H9 (cell line): ENCODE measurements at regions not wholly inside any gene's neighbourhood (a gene's known extent, or its start where the extent isn't known, plus 50 kb on each side); places are given as distances from the start of the nearest gene placed in this dataset.

Source experiments
- DNase-seq: peaks from one replicate; pipeline ENCODE4 v3.0.0-alpha.2; 2017
- H2AFZ ChIP-seq: one replicate; pipeline ENCODE4 v1.6.1; 2013; ENCODE audit warnings: mild to moderate bottlenecking, low read length, control low read depth, moderate library complexity
- H2AK5ac ChIP-seq: 2 replicates; pipeline ENCODE4 v1.6.1; 2013; ENCODE audit warnings: low read length, control low read depth, mixed read lengths; ENCODE audit not compliant: insufficient read length
- H2BK120ac ChIP-seq: one replicate; pipeline ENCODE4 v1.6.1; 2013; ENCODE audit warnings: low read depth, mild to moderate bottlenecking, low read length, control low read depth, inconsistent platforms; ENCODE audit not compliant: poor library complexity, severe bottlenecking
- H2BK12ac ChIP-seq: 2 replicates; pipeline ENCODE4 v1.6.1; 2013; ENCODE audit warnings: low read length, control low read depth, mixed read lengths, low read depth; ENCODE audit not compliant: insufficient read length
- H2BK15ac ChIP-seq: 2 replicates; pipeline ENCODE4 v1.6.1; 2013; ENCODE audit warnings: low read depth, low read length, control low read depth
- H2BK20ac ChIP-seq: one replicate; pipeline ENCODE4 v1.6.1; 2013; ENCODE audit warnings: low read depth, mild to moderate bottlenecking, low read length, control low read depth, inconsistent platforms; ENCODE audit not compliant: poor library complexity, severe bottlenecking
- H2BK5ac ChIP-seq: 2 replicates; pipeline ENCODE4 v1.6.1; 2013; ENCODE audit warnings: low read length, control low read depth, mixed read lengths; ENCODE audit not compliant: insufficient read length
- H3K14ac ChIP-seq: 2 replicates; pipeline ENCODE4 v1.6.1; 2013; ENCODE audit warnings: low read length, control low read depth; ENCODE audit not compliant: insufficient read depth
- H3K18ac ChIP-seq: 2 replicates; pipeline ENCODE4 v1.6.1; 2013; ENCODE audit warnings: low read depth, mild to moderate bottlenecking, mixed read lengths, low read length, control low read depth; ENCODE audit not compliant: insufficient read length
- H3K23ac ChIP-seq: 2 replicates; pipeline ENCODE4 v1.6.1; 2013; ENCODE audit warnings: low read length, control low read depth, mixed read lengths, low read depth; ENCODE audit not compliant: insufficient read length
- H3K23me2 ChIP-seq: 2 replicates; pipeline ENCODE4 v1.6.1; 2013; ENCODE audit warnings: low read depth, mild to moderate bottlenecking, mixed read lengths, low read length, control low read depth; ENCODE audit not compliant: insufficient read length, poor library complexity, severe bottlenecking
- H3K27ac ChIP-seq: 2 replicates; pipeline ENCODE4 v1.5.1; 2013; ENCODE audit warnings: low read length, control low read depth, mixed read lengths, low read depth; ENCODE audit not compliant: insufficient read length
- H3K27me3 ChIP-seq: 2 replicates; pipeline ENCODE4 v1.6.1; 2013; ENCODE audit warnings: low read length, control low read depth, inconsistent platforms; ENCODE audit not compliant: insufficient read depth
- H3K4ac ChIP-seq: 2 replicates; pipeline ENCODE4 v1.6.1; 2013; ENCODE audit warnings: low read depth, mild to moderate bottlenecking, control low read depth, inconsistent platforms, low read length, moderate library complexity
- H3K4me1 ChIP-seq: 2 replicates; pipeline ENCODE4 v1.6.1; 2013; ENCODE audit warnings: low read length, control low read depth, inconsistent platforms; ENCODE audit not compliant: insufficient read depth
- H3K4me2 ChIP-seq: 2 replicates; pipeline ENCODE4 v1.6.1; 2013; ENCODE audit warnings: low read length, control low read depth, mixed read lengths; ENCODE audit not compliant: insufficient read length, insufficient read depth
- H3K56ac ChIP-seq: 2 replicates; pipeline ENCODE4 v1.6.1; 2013; ENCODE audit warnings: low read depth, mild to moderate bottlenecking, mixed read lengths, low read length, control low read depth; ENCODE audit not compliant: insufficient read length
- H3K79me1 ChIP-seq: 2 replicates; pipeline ENCODE4 v1.6.1; 2013; ENCODE audit warnings: low read depth, mild to moderate bottlenecking, moderate library complexity, low read length, control low read depth, inconsistent platforms; ENCODE audit not compliant: insufficient read depth, poor library complexity, severe bottlenecking
- H3K79me2 ChIP-seq: 2 replicates; pipeline ENCODE4 v1.6.1; 2013; ENCODE audit warnings: low read length, control low read depth, inconsistent platforms; ENCODE audit not compliant: insufficient read depth
- H3K9ac ChIP-seq: 2 replicates; pipeline ENCODE4 v1.6.1; 2013; ENCODE audit warnings: low read length, control low read depth, mixed read lengths; ENCODE audit not compliant: insufficient read length; ENCODE audit errors: extremely low read depth
- H3K9me3 ChIP-seq: one replicate; pipeline ENCODE4 v1.6.1; 2013; ENCODE audit warnings: low read depth, low read length, inconsistent platforms; ENCODE audit not compliant: control insufficient read depth
- H3T11ph ChIP-seq: one replicate; pipeline ENCODE4 v1.6.1; 2013; ENCODE audit warnings: mild to moderate bottlenecking, low read length, control low read depth, inconsistent platforms
- H4K20me1 ChIP-seq: one replicate; pipeline ENCODE4 v1.6.1; 2013; ENCODE audit not compliant: control insufficient read depth, insufficient read length, insufficient read depth
- H4K5ac ChIP-seq: 2 replicates; pipeline ENCODE4 v1.6.1; 2013; ENCODE audit warnings: low read depth, mild to moderate bottlenecking, mixed read lengths, low read length, control low read depth; ENCODE audit not compliant: insufficient read length
- H4K8ac ChIP-seq: replicated peaks from 2 replicates; pipeline ENCODE4 v1.6.1; 2013; ENCODE audit warnings: low read length, control low read depth, mixed read lengths, low read depth; ENCODE audit not compliant: insufficient read length
- H4K91ac ChIP-seq: 2 replicates; pipeline ENCODE4 v1.6.1; 2013; ENCODE audit warnings: low read depth, mild to moderate bottlenecking, moderate library complexity, mixed read lengths, low read length, control low read depth; ENCODE audit not compliant: insufficient read length
- H3K27ac Mint-ChIP-seq, 3 experiments: 2 replicates in 2 of 3; 3 replicates in 1 of 3; pipeline ENCODE4 v1.8.0; 2020 to 2021; ENCODE audit warnings: mixed read lengths in 3 of 3, mild to moderate bottlenecking in 1 of 3, moderate library complexity in 1 of 3
- H3K27me3 Mint-ChIP-seq: 2 replicates; pipeline ENCODE4 v1.8.0; 2021; ENCODE audit warnings: low read depth, mild to moderate bottlenecking, moderate library complexity, mixed read lengths
- H3K36me3 Mint-ChIP-seq, 3 experiments: 2 replicates in 2 of 3; 3 replicates in 1 of 3; pipeline ENCODE4 v1.8.0; 2020 to 2021; ENCODE audit warnings: low read depth in 3 of 3, mixed read lengths in 3 of 3; ENCODE audit not compliant: insufficient read depth in 1 of 3
- H3K4me1 Mint-ChIP-seq, 2 experiments: 2 replicates each; pipeline ENCODE4 v1.8.0; 2020; ENCODE audit warnings: mixed read lengths in 2 of 2
- H3K4me3 Mint-ChIP-seq, 2 experiments: 2 replicates in 1 of 2; 3 replicates in 1 of 2; pipeline ENCODE4 v1.8.0; 2020 to 2021; ENCODE audit warnings: mild to moderate bottlenecking in 2 of 2, mixed read lengths in 2 of 2, moderate library complexity in 1 of 2
- H3K9me3 Mint-ChIP-seq, 2 experiments: 2 replicates in 1 of 2; 3 replicates in 1 of 2; pipeline ENCODE4 v1.8.0; 2020; ENCODE audit warnings: mild to moderate bottlenecking in 2 of 2, mixed read lengths in 2 of 2, moderate library complexity in 1 of 2
- WGBS: extraction: QIAGEN DNeasy Blood & Tissue Kit; methylation state at CpG from one replicate; pipeline ENCODE4 v1.1.7; 2013; ENCODE audit warnings: missing lambda C conversion rate, low lambda C conversion rate, mixed read lengths; ENCODE audit not compliant: insufficient read length; ENCODE audit errors: extremely low coverage; 5-methylcytosine and 5-hydroxymethylcytosine counted together
- TF ChIP-seq, protein P1 (sequence below): fragments of 200-600 bp; sonication (generic); conservative IDR thresholded peaks from 3 replicates; pipeline ENCODE4 v1.8.0; 2021; ENCODE audit warnings: antibody characterized with exemption, mild to moderate bottlenecking

DNA sequence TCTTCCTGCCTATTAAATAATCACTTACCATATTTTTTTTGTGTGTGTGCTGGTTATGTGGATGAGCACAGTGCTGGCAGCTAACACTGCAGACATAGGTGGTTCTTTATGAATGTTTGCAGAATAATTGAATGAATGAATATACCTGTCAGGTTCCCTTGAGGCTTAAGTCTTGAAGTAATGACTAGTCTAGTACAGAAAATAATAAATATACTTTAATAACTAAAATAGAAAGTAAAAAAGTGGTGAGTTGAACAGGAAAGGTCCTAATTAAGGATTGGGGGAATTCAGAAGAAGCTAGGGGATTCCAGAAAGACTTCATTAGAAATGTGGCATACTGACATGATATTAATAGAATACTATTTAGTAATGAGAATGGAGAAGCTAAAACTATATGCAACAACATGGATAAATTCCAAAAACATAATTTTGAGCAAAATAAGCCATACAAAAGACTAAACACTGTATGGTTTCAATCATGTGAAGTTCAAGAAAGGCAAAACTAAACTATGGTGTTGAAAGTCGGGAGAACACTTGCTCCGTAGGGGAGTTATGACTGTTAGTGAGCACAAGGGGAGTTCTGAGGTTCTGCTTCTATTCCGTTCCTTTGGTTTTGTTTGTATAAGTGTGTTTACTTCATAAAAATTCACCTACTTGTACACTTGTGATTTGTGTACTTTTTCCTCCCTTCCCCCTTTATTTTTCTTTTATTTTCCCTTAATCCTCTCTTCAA lies 464.6 kb downstream of the MTX2 start:
- TF ChIP-seq, protein P1, sequence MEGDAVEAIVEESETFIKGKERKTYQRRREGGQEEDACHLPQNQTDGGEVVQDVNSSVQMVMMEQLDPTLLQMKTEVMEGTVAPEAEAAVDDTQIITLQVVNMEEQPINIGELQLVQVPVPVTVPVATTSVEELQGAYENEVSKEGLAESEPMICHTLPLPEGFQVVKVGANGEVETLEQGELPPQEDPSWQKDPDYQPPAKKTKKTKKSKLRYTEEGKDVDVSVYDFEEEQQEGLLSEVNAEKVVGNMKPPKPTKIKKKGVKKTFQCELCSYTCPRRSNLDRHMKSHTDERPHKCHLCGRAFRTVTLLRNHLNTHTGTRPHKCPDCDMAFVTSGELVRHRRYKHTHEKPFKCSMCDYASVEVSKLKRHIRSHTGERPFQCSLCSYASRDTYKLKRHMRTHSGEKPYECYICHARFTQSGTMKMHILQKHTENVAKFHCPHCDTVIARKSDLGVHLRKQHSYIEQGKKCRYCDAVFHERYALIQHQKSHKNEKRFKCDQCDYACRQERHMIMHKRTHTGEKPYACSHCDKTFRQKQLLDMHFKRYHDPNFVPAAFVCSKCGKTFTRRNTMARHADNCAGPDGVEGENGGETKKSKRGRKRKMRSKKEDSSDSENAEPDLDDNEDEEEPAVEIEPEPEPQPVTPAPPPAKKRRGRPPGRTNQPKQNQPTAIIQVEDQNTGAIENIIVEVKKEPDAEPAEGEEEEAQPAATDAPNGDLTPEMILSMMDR: no peak

More for the DNA sequence above, 464.6 kb downstream of the MTX2 start:
- no peak overlapping the region for H2BK15ac ChIP-seq
- H4K8ac ChIP-seq: no peak overlapping the region
- Mint-ChIP-seq H3K9me3 (no peaks in the 10 kb centered on the region), H3K36me3 (no peaks in the 10 kb centered on the region), H3K4me3 (no peak overlapping the region), H3K27me3 (no peaks in the 10 kb centered on the region), H3K4me1 (no peaks in the 10 kb centered on the region), H3K27ac (no peak overlapping the region)
- H3K4ac ChIP-seq: no peak overlapping the region
- H2AFZ ChIP-seq: no peak overlapping the region
- no peak overlapping the region for H3K4me2 ChIP-seq
- no peaks in the 10 kb centered on the region for H3K23me2 ChIP-seq
- H3K14ac ChIP-seq: no peak overlapping the region
- H4K20me1 ChIP-seq: no peaks in the 10 kb centered on the region
- no peak overlapping the region for H3K56ac ChIP-seq
- no peak overlapping the region for H2BK120ac ChIP-seq
- no peak for DNase-seq
- no peaks in the 10 kb centered on the region for H3K27me3 ChIP-seq
- H2BK20ac ChIP-seq: no peak overlapping the region
- H3K4me1 ChIP-seq: no peaks in the 10 kb centered on the region; the same call in 1 of the 2 replicates
- H3K27ac ChIP-seq: no peak overlapping the region
- no peak overlapping the region for H2BK12ac ChIP-seq
- no peak overlapping the region for H3K23ac ChIP-seq
- H3K79me2 ChIP-seq: no peaks in the 10 kb centered on the region
- H3K9ac ChIP-seq: no peak overlapping the region
- H3K18ac ChIP-seq: no peak overlapping the region
- H2AK5ac ChIP-seq: no peak overlapping the region
- no peak overlapping the region for H2BK5ac ChIP-seq
- H3K9me3 ChIP-seq: no peaks in the 10 kb centered on the region
- no peak overlapping the region for H3T11ph ChIP-seq
- no peak overlapping the region for H4K5ac ChIP-seq
- H4K91ac ChIP-seq: no peak overlapping the region
- whole genome bisulfite sequencing: no CpG with 5 or more reads among the region's 3 CpGs
- no peaks in the 10 kb centered on the region for H3K79me1 ChIP-seq
